ENCODE measurements at regions not wholly inside any gene's neighbourhood (a gene's known extent, or its start where the extent isn't known, plus 50 kb on each side); places are given as distances from the start of the nearest gene placed in this dataset.

- no peaks in the 10 kb centered on the region for H3K36me3 ChIP-seq (ENCODE audit: control insufficient read depth in 2 of 2, insufficient read depth in 2 of 2, low read length in 2 of 2)
- no peaks in the 10 kb centered on the region for H3K9me3 ChIP-seq (ENCODE audit: control insufficient read depth in 2 of 2, low read length in 2 of 2)
- no peak overlapping the region for H3K9ac ChIP-seq (ENCODE audit: low read depth in 1 of 2, low read length in 2 of 2)
- H3K4me1 ChIP-seq (ENCODE audit: control insufficient read depth in 2 of 2, insufficient read depth in 2 of 2, low read length in 2 of 2), result no peaks in the 10 kb centered on the region
- no peak overlapping the region for H3K4me3 ChIP-seq (ENCODE audit: low read length in 2 of 2)
- H3K27me3 ChIP-seq (ENCODE audit: control insufficient read depth in 2 of 2, insufficient read depth in 2 of 2, low read length in 2 of 2), result no peaks in the 10 kb centered on the region
- no peak overlapping the region for H3K27ac ChIP-seq (ENCODE audit: low read depth in 2 of 2, low read length in 2 of 2)
Measured at GRCh38 chr1:199641531-199641930, 386.0 kb upstream of the NR5A2 start.

GRCh38 chr1:199644912-199645311 lies 382.6 kb upstream of the NR5A2 start:
- Histone ChIP-seq H3K4me3 (ENCODE audit: low read length in 2 of 2) (no peak overlapping the region), H3K4me1 (ENCODE audit: control insufficient read depth in 2 of 2, insufficient read depth in 2 of 2, low read length in 2 of 2) (no peaks in the 10 kb centered on the region), H3K36me3 (ENCODE audit: control insufficient read depth in 2 of 2, insufficient read depth in 2 of 2, low read length in 2 of 2) (no peaks in the 10 kb centered on the region), H3K9ac (ENCODE audit: low read depth in 1 of 2, low read length in 2 of 2) (no peak overlapping the region), H3K9me3 (ENCODE audit: control insufficient read depth in 2 of 2, low read length in 2 of 2) (no peaks in the 10 kb centered on the region), H3K27me3 (ENCODE audit: control insufficient read depth in 2 of 2, insufficient read depth in 2 of 2, low read length in 2 of 2) (no peaks in the 10 kb centered on the region), H3K27ac (ENCODE audit: low read depth in 2 of 2, low read length in 2 of 2) (no peak overlapping the region)

GRCh38 chr1:199646761-199647160 lies 380.7 kb upstream of the NR5A2 start:
- Histone ChIP-seq H3K27me3 (ENCODE audit: control insufficient read depth in 2 of 2, insufficient read depth in 2 of 2, low read length in 2 of 2) (no peaks in the 10 kb centered on the region), H3K36me3 (ENCODE audit: control insufficient read depth in 2 of 2, insufficient read depth in 2 of 2, low read length in 2 of 2) (no peaks in the 10 kb centered on the region), H3K4me3 (ENCODE audit: low read length in 2 of 2) (no peak overlapping the region), H3K9me3 (ENCODE audit: control insufficient read depth in 2 of 2, low read length in 2 of 2) (no peaks in the 10 kb centered on the region), H3K4me1 (ENCODE audit: control insufficient read depth in 2 of 2, insufficient read depth in 2 of 2, low read length in 2 of 2) (no peaks in the 10 kb centered on the region), H3K27ac (ENCODE audit: low read depth in 2 of 2, low read length in 2 of 2) (no peak overlapping the region), H3K9ac (ENCODE audit: low read depth in 1 of 2, low read length in 2 of 2) (no peak overlapping the region)

GRCh38 chr1:199657449-199657848 lies 370.1 kb upstream of the NR5A2 start:
- no peak overlapping the region for H3K9ac ChIP-seq (ENCODE audit: low read depth in 1 of 2, low read length in 2 of 2)
- H3K27ac ChIP-seq (ENCODE audit: low read depth in 2 of 2, low read length in 2 of 2), result no peak overlapping the region
- H3K9me3 ChIP-seq (ENCODE audit: control insufficient read depth in 2 of 2, low read length in 2 of 2), result no peaks in the 10 kb centered on the region
- no peaks in the 10 kb centered on the region for H3K27me3 ChIP-seq (ENCODE audit: control insufficient read depth in 2 of 2, insufficient read depth in 2 of 2, low read length in 2 of 2)
- no peaks in the 10 kb centered on the region for H3K36me3 ChIP-seq (ENCODE audit: control insufficient read depth in 2 of 2, insufficient read depth in 2 of 2, low read length in 2 of 2)
- H3K4me3 ChIP-seq (ENCODE audit: low read length in 2 of 2), result no peak overlapping the region
- H3K4me1 ChIP-seq (ENCODE audit: control insufficient read depth in 2 of 2, insufficient read depth in 2 of 2, low read length in 2 of 2), result no peaks in the 10 kb centered on the region

GRCh38 chr1:199660071-199660470 lies 367.4 kb upstream of the NR5A2 start:
- Histone ChIP-seq H3K36me3 (ENCODE audit: control insufficient read depth in 2 of 2, insufficient read depth in 2 of 2, low read length in 2 of 2) (no peaks in the 10 kb centered on the region), H3K27me3 (ENCODE audit: control insufficient read depth in 2 of 2, insufficient read depth in 2 of 2, low read length in 2 of 2) (no peaks in the 10 kb centered on the region), H3K27ac (ENCODE audit: low read depth in 2 of 2, low read length in 2 of 2) (no peak overlapping the region), H3K9ac (ENCODE audit: low read depth in 1 of 2, low read length in 2 of 2) (no peak overlapping the region), H3K4me3 (ENCODE audit: low read length in 2 of 2) (no peak overlapping the region), H3K4me1 (ENCODE audit: control insufficient read depth in 2 of 2, insufficient read depth in 2 of 2, low read length in 2 of 2) (no peaks in the 10 kb centered on the region), H3K9me3 (ENCODE audit: control insufficient read depth in 2 of 2, low read length in 2 of 2) (no peaks in the 10 kb centered on the region)

GRCh38 chr1:199665371-199665770 lies 362.1 kb upstream of the NR5A2 start:
- Histone ChIP-seq H3K4me1 (ENCODE audit: control insufficient read depth in 2 of 2, insufficient read depth in 2 of 2, low read length in 2 of 2) (no peaks in the 10 kb centered on the region), H3K4me3 (ENCODE audit: low read length in 2 of 2) (no peak overlapping the region), H3K9ac (ENCODE audit: low read depth in 1 of 2, low read length in 2 of 2) (no peak overlapping the region), H3K27ac (ENCODE audit: low read depth in 2 of 2, low read length in 2 of 2) (no peak overlapping the region), H3K9me3 (ENCODE audit: control insufficient read depth in 2 of 2, low read length in 2 of 2) (no peaks in the 10 kb centered on the region), H3K27me3 (ENCODE audit: control insufficient read depth in 2 of 2, insufficient read depth in 2 of 2, low read length in 2 of 2) (no peaks in the 10 kb centered on the region), H3K36me3 (ENCODE audit: control insufficient read depth in 2 of 2, insufficient read depth in 2 of 2, low read length in 2 of 2) (no peaks in the 10 kb centered on the region)

GRCh38 chr1:199667089-199667488 lies 360.4 kb upstream of the NR5A2 start:
- H3K4me1 ChIP-seq (ENCODE audit: control insufficient read depth in 2 of 2, insufficient read depth in 2 of 2, low read length in 2 of 2), result no peaks in the 10 kb centered on the region
- no peak overlapping the region for H3K27ac ChIP-seq (ENCODE audit: low read depth in 2 of 2, low read length in 2 of 2)
- H3K9me3 ChIP-seq (ENCODE audit: control insufficient read depth in 2 of 2, low read length in 2 of 2), result no peaks in the 10 kb centered on the region
- H3K36me3 ChIP-seq (ENCODE audit: control insufficient read depth in 2 of 2, insufficient read depth in 2 of 2, low read length in 2 of 2), result no peaks in the 10 kb centered on the region
- no peak overlapping the region for H3K9ac ChIP-seq (ENCODE audit: low read depth in 1 of 2, low read length in 2 of 2)
- H3K27me3 ChIP-seq (ENCODE audit: control insufficient read depth in 2 of 2, insufficient read depth in 2 of 2, low read length in 2 of 2), result no peaks in the 10 kb centered on the region
- H3K4me3 ChIP-seq (ENCODE audit: low read length in 2 of 2), result no peak overlapping the region

- no peak overlapping the region for H3K9ac ChIP-seq (ENCODE audit: low read depth in 1 of 2, low read length in 2 of 2)
- H3K4me1 ChIP-seq (ENCODE audit: control insufficient read depth in 2 of 2, insufficient read depth in 2 of 2, low read length in 2 of 2), result no peaks in the 10 kb centered on the region
- H3K27me3 ChIP-seq (ENCODE audit: control insufficient read depth in 2 of 2, insufficient read depth in 2 of 2, low read length in 2 of 2), result no peaks in the 10 kb centered on the region
- H3K27ac ChIP-seq (ENCODE audit: low read depth in 2 of 2, low read length in 2 of 2), result no peak overlapping the region
- no peak overlapping the region for H3K4me3 ChIP-seq (ENCODE audit: low read length in 2 of 2)
- H3K36me3 ChIP-seq (ENCODE audit: control insufficient read depth in 2 of 2, insufficient read depth in 2 of 2, low read length in 2 of 2), result no peaks in the 10 kb centered on the region
- H3K9me3 ChIP-seq (ENCODE audit: control insufficient read depth in 2 of 2, low read length in 2 of 2), result no peaks in the 10 kb centered on the region
Measured at GRCh38 chr1:199669916-199670315, 357.6 kb upstream of the NR5A2 start.

- H3K36me3 ChIP-seq (ENCODE audit: control insufficient read depth in 2 of 2, insufficient read depth in 2 of 2, low read length in 2 of 2), result no peaks in the 10 kb centered on the region
- H3K4me1 ChIP-seq (ENCODE audit: control insufficient read depth in 2 of 2, insufficient read depth in 2 of 2, low read length in 2 of 2), result no peaks in the 10 kb centered on the region
- H3K27me3 ChIP-seq (ENCODE audit: control insufficient read depth in 2 of 2, insufficient read depth in 2 of 2, low read length in 2 of 2), result no peaks in the 10 kb centered on the region
- H3K27ac ChIP-seq (ENCODE audit: low read depth in 2 of 2, low read length in 2 of 2), result no peak overlapping the region
- H3K4me3 ChIP-seq (ENCODE audit: low read length in 2 of 2), result no peak overlapping the region
- H3K9me3 ChIP-seq (ENCODE audit: control insufficient read depth in 2 of 2, low read length in 2 of 2), result no peaks in the 10 kb centered on the region
- H3K9ac ChIP-seq (ENCODE audit: low read depth in 1 of 2, low read length in 2 of 2), result no peak overlapping the region
Measured at GRCh38 chr1:199671684-199672083, 355.8 kb upstream of the NR5A2 start.

- no peak overlapping the region for H3K9ac ChIP-seq (ENCODE audit: low read depth in 1 of 2, low read length in 2 of 2)
- no peaks in the 10 kb centered on the region for H3K4me1 ChIP-seq (ENCODE audit: control insufficient read depth in 2 of 2, insufficient read depth in 2 of 2, low read length in 2 of 2)
- H3K27ac ChIP-seq (ENCODE audit: low read depth in 2 of 2, low read length in 2 of 2), result no peak overlapping the region
- no peak overlapping the region for H3K4me3 ChIP-seq (ENCODE audit: low read length in 2 of 2)
- H3K27me3 ChIP-seq (ENCODE audit: control insufficient read depth in 2 of 2, insufficient read depth in 2 of 2, low read length in 2 of 2), result no peaks in the 10 kb centered on the region
- H3K36me3 ChIP-seq (ENCODE audit: control insufficient read depth in 2 of 2, insufficient read depth in 2 of 2, low read length in 2 of 2), result no peaks in the 10 kb centered on the region
- H3K9me3 ChIP-seq (ENCODE audit: control insufficient read depth in 2 of 2, low read length in 2 of 2), result no peaks in the 10 kb centered on the region
Measured at GRCh38 chr1:199675937-199676336, 351.6 kb upstream of the NR5A2 start.

- Histone ChIP-seq H3K9me3 (ENCODE audit: control insufficient read depth in 2 of 2, low read length in 2 of 2) (no peaks in the 10 kb centered on the region), H3K27ac (ENCODE audit: low read depth in 2 of 2, low read length in 2 of 2) (no peak overlapping the region), H3K9ac (ENCODE audit: low read depth in 1 of 2, low read length in 2 of 2) (no peak overlapping the region)
Measured at GRCh38 chr1:199678771-199679170, 348.7 kb upstream of the NR5A2 start.

More at GRCh38 chr1:199678771-199679170, 348.7 kb upstream of the NR5A2 start:
- H3K27me3 ChIP-seq (ENCODE audit: control insufficient read depth in 2 of 2, insufficient read depth in 2 of 2, low read length in 2 of 2), result no peaks in the 10 kb centered on the region
- H3K36me3 ChIP-seq (ENCODE audit: control insufficient read depth in 2 of 2, insufficient read depth in 2 of 2, low read length in 2 of 2), result no peaks in the 10 kb centered on the region
- no peaks in the 10 kb centered on the region for H3K4me1 ChIP-seq (ENCODE audit: control insufficient read depth in 2 of 2, insufficient read depth in 2 of 2, low read length in 2 of 2)
- no peak overlapping the region for H3K4me3 ChIP-seq (ENCODE audit: low read length in 2 of 2)

Data from mucosa of rectum (tissue), 2 donors.